ENCODE measurements at regions not wholly inside any gene's neighbourhood (a gene's known extent, or its start where the extent isn't known, plus 50 kb on each side); places are given as distances from the start of the nearest gene placed in this dataset.

GRCh38 chr20:47951521-47951971 lies 166.3 kb upstream of the SULF2 start:
- Histone ChIP-seq H3K4me2 (peak overlapping the region; percentile 66), H3K9ac (no peak overlapping the region), H3K4me1 (peaks cover 62% of the 10 kb centered on the region), H3K36me3 (no peaks in the 10 kb centered on the region), H3K9me3 (no peaks in the 10 kb centered on the region), H3K27ac (no peak overlapping the region), H4K20me1 (no peaks in the 10 kb centered on the region), H3K4me3 (no peak overlapping the region), H3K27me3 (no peaks in the 10 kb centered on the region)
- no peak for TF ChIP-seq Cebpa-rat (IDR thresholded peaks at IDR 0.05)

- Histone ChIP-seq H3K9me3 (no peaks in the 10 kb centered on the region), H3K27me3 (no peaks in the 10 kb centered on the region), H3K4me3 (no peak overlapping the region), H3K9ac (no peak overlapping the region), H3K4me1 (peaks cover 62% of the 10 kb centered on the region), H4K20me1 (no peaks in the 10 kb centered on the region), H3K27ac (no peak overlapping the region), H3K36me3 (no peaks in the 10 kb centered on the region), H3K4me2 (no peak overlapping the region)
- TF ChIP-seq Cebpa-rat (IDR thresholded peaks at IDR 0.05), result no peak
Measured at GRCh38 chr20:47950913-47951283, 165.6 kb upstream of the SULF2 start.

DNA sequence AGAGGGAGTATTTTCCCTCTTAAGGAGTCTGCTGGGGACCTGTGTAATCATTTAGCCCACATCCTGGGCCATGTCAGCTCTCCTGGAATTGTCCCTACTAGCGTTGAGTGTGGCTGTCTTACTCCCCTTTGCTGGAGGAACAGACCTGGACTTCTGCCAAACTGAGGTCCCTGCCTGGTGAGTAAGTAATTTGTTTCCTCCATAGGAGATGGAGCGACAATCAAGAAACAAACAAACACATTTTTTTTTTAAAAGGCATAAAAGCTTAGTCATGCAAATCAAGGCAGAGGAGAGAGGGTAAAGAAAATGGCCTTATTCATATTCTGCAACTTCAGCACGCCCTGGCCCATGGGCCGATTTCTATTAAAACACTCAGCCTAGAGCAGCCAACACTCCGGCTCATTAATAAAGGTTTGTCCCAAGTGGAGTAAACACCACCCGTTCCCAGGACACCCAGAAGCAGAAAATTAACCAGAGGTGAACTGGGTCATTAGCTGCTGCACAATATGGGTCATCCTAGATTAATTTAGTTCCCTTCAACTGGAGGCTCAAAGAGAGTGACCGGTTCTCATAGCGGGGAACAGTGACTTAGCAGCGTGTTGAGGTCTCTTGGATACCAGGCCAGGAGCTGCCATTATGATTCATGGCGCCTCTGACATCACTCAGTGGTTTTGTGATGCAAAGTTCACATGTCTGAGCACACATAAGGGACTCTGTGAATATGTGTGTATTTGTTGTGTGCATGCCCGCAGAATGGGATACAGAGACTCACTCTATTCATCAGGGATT lies 165.0 kb upstream of the SULF2 start:
- H3K9ac ChIP-seq, result no peak overlapping the region
- TF ChIP-seq Cebpa-rat (IDR thresholded peaks at IDR 0.05), result no peak
- H3K4me1 ChIP-seq, result peaks cover 60% of the 10 kb centered on the region

GRCh38 chr20:47949230-47949629 lies 163.9 kb upstream of the SULF2 start:
- no peaks in the 10 kb centered on the region for H3K9me3 ChIP-seq
- peak overlapping the region; percentile 24 for H3K4me2 ChIP-seq
- no peak for TF ChIP-seq Cebpa-rat (IDR thresholded peaks at IDR 0.05)
- no peak overlapping the region for H3K9ac ChIP-seq
- no peaks in the 10 kb centered on the region for H3K36me3 ChIP-seq
- no peaks in the 10 kb centered on the region for H3K27me3 ChIP-seq
- H3K4me1 ChIP-seq, result peaks cover 60% of the 10 kb centered on the region
- H3K4me3 ChIP-seq, result no peak overlapping the region
- no peak overlapping the region for H3K27ac ChIP-seq
- no peaks in the 10 kb centered on the region for H4K20me1 ChIP-seq

More for the DNA sequence above, 165.0 kb upstream of the SULF2 start:
- Histone ChIP-seq H3K4me2 (peak overlapping the region; percentile 13; the same call in 1 of the 2 replicates), H3K27ac (no peak overlapping the region), H3K36me3 (no peaks in the 10 kb centered on the region), H3K9me3 (no peaks in the 10 kb centered on the region), H4K20me1 (no peaks in the 10 kb centered on the region), H3K4me3 (no peak overlapping the region), H3K27me3 (no peaks in the 10 kb centered on the region)

DNA sequence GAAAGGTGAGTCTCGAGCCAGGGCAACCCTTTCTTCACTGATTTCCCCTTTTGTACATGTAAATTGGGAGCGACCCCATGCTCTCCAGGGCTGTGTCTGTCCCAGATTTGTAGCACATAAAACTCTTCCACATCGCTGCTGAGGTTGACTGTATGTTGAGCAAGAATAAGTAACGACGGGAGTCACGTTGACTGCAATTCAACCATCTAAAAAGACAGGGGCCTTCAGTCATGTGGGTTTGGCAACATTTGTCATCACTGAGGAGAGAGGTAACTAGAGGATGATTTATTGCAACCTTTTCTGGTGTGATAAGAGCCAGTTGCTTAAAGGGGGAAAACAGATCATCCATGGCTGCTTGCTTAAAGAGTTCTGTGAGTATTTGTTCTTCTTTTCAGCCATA lies 159.4 kb upstream of the SULF2 start:
- no peak overlapping the region for H3K4me2 ChIP-seq
- no peak for TF ChIP-seq Cebpa-rat (IDR thresholded peaks at IDR 0.05)
- H3K9ac ChIP-seq, result no peak overlapping the region
- no peak overlapping the region for H3K27ac ChIP-seq
- no peaks in the 10 kb centered on the region for H3K36me3 ChIP-seq
- no peaks in the 10 kb centered on the region for H3K9me3 ChIP-seq
- peaks cover 37% of the 10 kb centered on the region for H3K4me1 ChIP-seq
- no peaks in the 10 kb centered on the region for H3K27me3 ChIP-seq
- H4K20me1 ChIP-seq, result no peaks in the 10 kb centered on the region
- no peak overlapping the region for H3K4me3 ChIP-seq

DNA sequence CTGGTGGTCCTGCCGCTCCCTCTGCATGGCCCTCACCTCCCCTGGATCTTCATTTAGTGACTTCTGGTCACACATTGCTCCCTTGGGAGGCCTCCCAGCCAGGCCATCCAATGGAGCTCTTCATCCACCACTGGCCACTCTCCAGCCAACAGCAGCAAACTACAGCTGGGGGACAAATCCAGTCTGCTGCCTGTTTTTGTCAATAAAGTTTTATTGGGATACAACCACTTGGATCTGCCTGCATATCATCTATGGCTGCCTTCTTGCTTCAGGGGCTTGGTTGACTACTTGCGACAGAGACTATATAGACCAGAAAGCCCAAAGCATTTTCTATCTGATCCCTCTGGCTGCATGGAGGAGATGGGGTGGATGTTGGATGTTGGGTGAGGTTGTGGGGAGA lies 156.6 kb upstream of the SULF2 start:
- no peaks in the 10 kb centered on the region for H3K9me3 ChIP-seq
- H3K27ac ChIP-seq, result no peak overlapping the region
- H3K9ac ChIP-seq, result no peak overlapping the region
- no peak overlapping the region for H3K4me2 ChIP-seq
- no peaks in the 10 kb centered on the region for H3K27me3 ChIP-seq
- H3K36me3 ChIP-seq, result no peaks in the 10 kb centered on the region
- H4K20me1 ChIP-seq, result no peaks in the 10 kb centered on the region
- H3K4me1 ChIP-seq, result peaks cover 28% of the 10 kb centered on the region
- no peak for TF ChIP-seq Cebpa-rat (IDR thresholded peaks at IDR 0.05)
- no peak overlapping the region for H3K4me3 ChIP-seq

DNA sequence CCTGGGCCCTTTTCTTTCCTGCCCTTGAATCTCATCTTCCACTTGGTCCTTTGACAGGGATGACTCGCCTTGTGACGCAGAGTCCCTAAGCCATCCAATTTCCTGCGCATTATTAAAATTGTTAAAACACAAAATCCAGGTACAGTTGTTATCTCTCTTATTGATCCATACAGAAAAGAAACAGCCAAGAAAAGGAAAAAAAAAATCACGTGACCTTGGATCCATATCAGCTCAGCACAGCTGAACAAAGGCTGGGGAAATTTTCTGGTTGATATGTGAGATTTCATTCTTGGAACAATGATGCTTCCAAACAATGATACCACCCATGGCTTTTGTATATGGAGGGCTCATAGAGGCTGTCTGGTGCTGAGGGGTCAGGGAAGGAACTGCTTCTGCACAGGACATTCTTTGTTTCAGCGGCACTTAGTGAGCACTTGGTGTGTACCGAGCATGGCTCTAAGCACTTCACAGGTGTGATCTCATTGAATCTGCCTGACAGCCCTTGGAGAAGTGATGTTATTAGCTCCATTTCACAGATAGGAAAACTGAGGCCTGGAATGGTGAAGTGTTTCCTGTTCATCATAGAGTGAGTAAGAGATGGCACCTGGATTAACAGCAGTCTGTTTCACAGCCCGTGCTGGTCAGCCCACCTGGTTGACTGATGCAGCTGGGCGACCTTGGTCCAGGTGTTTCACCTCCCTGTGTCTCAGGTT lies 155.0 kb upstream of the SULF2 start:
- no peak for TF ChIP-seq Cebpa-rat (IDR thresholded peaks at IDR 0.05)

GRCh38 chr20:47936612-47937011 lies 151.3 kb upstream of the SULF2 start:
- H3K4me2 ChIP-seq, result peak overlapping the region; percentile 61
- no peaks in the 10 kb centered on the region for H3K27me3 ChIP-seq
- H4K20me1 ChIP-seq, result no peaks in the 10 kb centered on the region
- no peak for TF ChIP-seq Cebpa-rat (IDR thresholded peaks at IDR 0.05)
- H3K4me1 ChIP-seq, result peaks cover 20% of the 10 kb centered on the region
- no peaks in the 10 kb centered on the region for H3K36me3 ChIP-seq
- no peaks in the 10 kb centered on the region for H3K9me3 ChIP-seq
- no peak overlapping the region for H3K4me3 ChIP-seq
- no peak overlapping the region for H3K9ac ChIP-seq
- no peak overlapping the region for H3K27ac ChIP-seq

More for the DNA sequence above, 155.0 kb upstream of the SULF2 start:
- no peaks in the 10 kb centered on the region for H3K27me3 ChIP-seq
- H3K9ac ChIP-seq, result no peak overlapping the region
- no peaks in the 10 kb centered on the region for H3K9me3 ChIP-seq
- H3K27ac ChIP-seq, result no peak overlapping the region
- H3K4me1 ChIP-seq, result peaks cover 30% of the 10 kb centered on the region
- H3K4me3 ChIP-seq, result no peak overlapping the region
- no peaks in the 10 kb centered on the region for H3K36me3 ChIP-seq
- H3K4me2 ChIP-seq, result no peak overlapping the region
- no peaks in the 10 kb centered on the region for H4K20me1 ChIP-seq

- no peaks in the 10 kb centered on the region for H3K36me3 ChIP-seq
- peaks cover 20% of the 10 kb centered on the region for H3K4me1 ChIP-seq
- no peak overlapping the region for H3K27ac ChIP-seq
- H3K4me2 ChIP-seq, result no peak overlapping the region
- no peak overlapping the region for H3K4me3 ChIP-seq
- H4K20me1 ChIP-seq, result no peaks in the 10 kb centered on the region
- no peaks in the 10 kb centered on the region for H3K9me3 ChIP-seq
- no peak for TF ChIP-seq Cebpa-rat (IDR thresholded peaks at IDR 0.05)
- H3K27me3 ChIP-seq, result no peaks in the 10 kb centered on the region
- H3K9ac ChIP-seq, result no peak overlapping the region
Measured at GRCh38 chr20:47934761-47935160, 149.5 kb upstream of the SULF2 start.

- Histone ChIP-seq H3K9me3 (no peaks in the 10 kb centered on the region), H3K27ac (no peak overlapping the region), H3K4me2 (no peak overlapping the region), H3K4me1 (peaks cover 7% of the 10 kb centered on the region), H3K27me3 (no peaks in the 10 kb centered on the region), H3K36me3 (no peaks in the 10 kb centered on the region), H3K9ac (no peak overlapping the region), H3K4me3 (no peak overlapping the region), H4K20me1 (no peaks in the 10 kb centered on the region)
- TF ChIP-seq Cebpa-rat (IDR thresholded peaks at IDR 0.05), result no peak
Measured at GRCh38 chr20:47931443-47931842, 146.2 kb upstream of the SULF2 start.

Data from BLaER1 (cell line).